GM06990 (cell line): ENCODE measurements at regions not wholly inside any gene's neighbourhood (a gene's known extent, or its start where the extent isn't known, plus 50 kb on each side); places are given as distances from the start of the nearest gene placed in this dataset.

Experiments used
- DNase-seq: peaks from one replicate; pipeline ENCODE4 v3.0.0-alpha.2; 2011; ENCODE audit not compliant: insufficient read length; ENCODE audit errors: extremely low read depth
- H3K27me3 ChIP-seq: replicated peaks from 2 replicates; pipeline ENCODE4 v1.6.0; 2011; ENCODE audit warnings: low read length; ENCODE audit not compliant: control insufficient read depth, insufficient read depth
- H3K36me3 ChIP-seq: 2 replicates; pipeline ENCODE4 v1.5.1; 2011; ENCODE audit warnings: low read length; ENCODE audit not compliant: control insufficient read depth, insufficient read depth
- H3K4me3 ChIP-seq: replicated peaks from 2 replicates; pipeline ENCODE4 v1.5.1; 2011; ENCODE audit warnings: low read depth, mild to moderate bottlenecking, control low read depth, low read length
- CTCF ChIP-seq: IDR thresholded peaks from 2 replicates; pipeline ENCODE4 v1.5.1; 2011; ENCODE audit warnings: low read length, control low read depth, mild to moderate bottlenecking, inconsistent platforms; ENCODE audit not compliant: insufficient read depth, poor library complexity, severe bottlenecking

- Histone ChIP-seq H3K4me3 (no peak overlapping the region), H3K27me3 (no peaks in the 10 kb centered on the region), H3K36me3 (no peaks in the 10 kb centered on the region)
- peak; percentile 91 for TF ChIP-seq CTCF
- DNase-seq: no peak
Observed at GRCh38 chr7:34320926-34321661, 336.9 kb upstream of the NPSR1 start.

GRCh38 chr7:34322841-34323240, 335.2 kb upstream of the NPSR1 start:
- Histone ChIP-seq H3K36me3 (no peaks in the 10 kb centered on the region), H3K4me3 (no peak overlapping the region), H3K27me3 (no peaks in the 10 kb centered on the region)
- TF ChIP-seq CTCF: no peak
- DNase-seq: no peak

DNA sequence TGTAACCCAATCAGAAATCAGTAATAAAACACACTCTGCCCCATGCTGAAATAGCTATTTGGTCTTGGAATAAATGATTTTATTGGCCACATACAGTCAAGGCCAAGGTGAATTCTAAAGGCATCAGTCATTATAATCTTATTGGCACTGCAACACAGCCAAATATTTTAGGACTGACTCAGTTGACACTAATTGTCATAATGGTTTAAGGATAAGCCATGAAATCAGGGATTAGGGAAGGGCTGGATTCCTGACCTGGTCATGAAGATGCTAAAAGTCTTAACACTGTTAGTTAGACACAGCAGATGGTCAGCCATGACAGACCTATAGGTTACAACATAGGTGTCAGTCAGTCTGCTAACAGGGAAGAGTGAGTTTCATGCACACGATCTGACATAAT, 330.3 kb upstream of the NPSR1 start:
- H3K27me3 ChIP-seq: no peaks in the 10 kb centered on the region
- no peak overlapping the region for H3K4me3 ChIP-seq
- no peaks in the 10 kb centered on the region for H3K36me3 ChIP-seq
- TF ChIP-seq CTCF: no peak
- DNase-seq: no peak

DNA sequence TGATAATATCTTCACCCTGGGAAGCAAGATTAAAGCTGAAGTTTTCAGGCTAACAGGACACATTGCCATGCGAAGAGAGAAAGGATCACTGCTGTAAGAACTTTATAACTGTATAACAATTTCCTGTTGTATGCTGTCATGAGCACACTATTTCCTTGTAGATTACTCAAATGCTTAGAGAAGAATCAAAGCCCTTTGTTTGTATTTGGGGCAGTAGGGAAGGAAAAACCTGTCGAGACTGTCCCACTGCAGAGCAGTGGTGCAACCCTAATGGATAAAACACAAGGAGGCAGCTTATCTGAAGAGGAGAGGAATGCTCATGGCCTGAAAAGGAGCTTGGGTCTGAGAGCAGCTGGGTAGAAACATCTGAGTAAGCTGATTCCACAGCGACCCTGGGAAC, 327.7 kb upstream of the NPSR1 start:
- no peak for TF ChIP-seq CTCF
- no peak for DNase-seq
- H3K36me3 ChIP-seq: no peaks in the 10 kb centered on the region
- no peaks in the 10 kb centered on the region for H3K27me3 ChIP-seq
- H3K4me3 ChIP-seq: no peak overlapping the region

- DNase-seq: no peak
- Histone ChIP-seq H3K4me3 (no peak overlapping the region), H3K36me3 (no peaks in the 10 kb centered on the region), H3K27me3 (no peaks in the 10 kb centered on the region)
- TF ChIP-seq CTCF: no peak
Observed at GRCh38 chr7:34331102-34331501, 326.9 kb upstream of the NPSR1 start.

GRCh38 chr7:34332006-34332405, 326.0 kb upstream of the NPSR1 start:
- TF ChIP-seq CTCF: no peak
- H3K4me3 ChIP-seq: no peak overlapping the region
- H3K36me3 ChIP-seq: no peaks in the 10 kb centered on the region
- H3K27me3 ChIP-seq: no peaks in the 10 kb centered on the region
- no peak for DNase-seq
